B cell (primary cell): ENCODE measurements at regions not wholly inside any gene's neighbourhood (a gene's known extent, or its start where the extent isn't known, plus 50 kb on each side); places are given as distances from the start of the nearest gene placed in this dataset.

Experiments
- ATAC-seq: fragments of 200-7000 bp; cut with Tn5 transposase; one replicate; pipeline ENCODE4 v1.10.0; 2021; ENCODE audit warnings: low read depth, mild to moderate bottlenecking, moderate number of reproducible peaks, moderate library complexity
- CTCF ChIA-PET: fragments of 350-600 bp; sonication (Branson Sonifier 250); formaldehyde crosslinking; loops from one replicate; lab custom pipeline; 2021; ENCODE audit warnings: antibody characterized with exemption, inconsistent platforms; lab: Charles Lee
- POLR2A ChIA-PET: fragments of 350-600 bp; sonication (Branson Sonifier 250); formaldehyde crosslinking; loops from one replicate; lab custom pipeline; 2021; ENCODE audit warnings: antibody characterized with exemption; lab: Charles Lee
- DNase-seq: peaks from one replicate; pipeline ENCODE4 v3.0.0; 2013
- H2AFZ ChIP-seq: 2 replicates; pipeline ENCODE4 v1.6.1; 2012; ENCODE audit warnings: mild to moderate bottlenecking, low read depth, low read length; ENCODE audit not compliant: insufficient read depth, poor library complexity, severe bottlenecking
- H3K27ac ChIP-seq, 2 donors: 1 replicate in 1 of 2; 2 replicates in 1 of 2; pipeline ENCODE4 v1.5.1; 2012 to 2013; ENCODE audit warnings: low read length in 2 of 2, mild to moderate bottlenecking in 2 of 2, moderate library complexity in 1 of 2
- H3K27me3 ChIP-seq, 4 experiments: fragments of 200-600 bp in 1 of 4; sonication (generic) in 1 of 4; replicated peaks in 1 of 4; 1 replicate in 2 of 4; 2 replicates in 2 of 4; pipeline versions ENCODE4 v1.6.1 to v1.7.0; 2013 to 2016; ENCODE audit warnings: low read length in 3 of 4, mild to moderate bottlenecking in 2 of 4, mixed read lengths in 1 of 4, moderate library complexity in 1 of 4; ENCODE audit not compliant: insufficient read depth in 4 of 4, control insufficient read depth in 3 of 4; ENCODE audit errors: control extremely low read depth in 1 of 4
- H3K36me3 ChIP-seq, 2 experiments: replicated peaks in 1 of 2; 1 replicate in 1 of 2; 2 replicates in 1 of 2; pipeline versions ENCODE4 v1.6.1 to v1.7.1; 2013; ENCODE audit warnings: low read length in 1 of 2; ENCODE audit not compliant: insufficient read depth in 2 of 2, control insufficient read depth in 1 of 2; ENCODE audit errors: control extremely low read depth in 1 of 2, extremely low read depth in 1 of 2
- H3K4me1 ChIP-seq, 2 donors: fragments of 200-600 bp in 1 of 2; sonication (generic) in 1 of 2; 1 replicate in 1 of 2; 2 replicates in 1 of 2; pipeline versions ENCODE4 v1.5.1 to v1.6.1; 2013 to 2017; ENCODE audit warnings: low read length in 2 of 2; ENCODE audit not compliant: control insufficient read depth in 2 of 2, insufficient read depth in 2 of 2
- H3K4me2 ChIP-seq: replicated peaks from 2 replicates; pipeline ENCODE3; 2012; ENCODE audit warnings: mild to moderate bottlenecking, low read depth, low read length; ENCODE audit not compliant: poor library complexity, severe bottlenecking
- H3K4me3 ChIP-seq, 5 experiments: fragments of 200-600 bp in 1 of 5; sonication (generic) in 1 of 5; 1 replicate in 3 of 5; 2 replicates in 2 of 5; pipeline versions ENCODE4 v1.5.1 to v1.7.0; 2011 to 2016; ENCODE audit warnings: low read length in 4 of 5, mild to moderate bottlenecking in 4 of 5, low read depth in 2 of 5, control low read depth in 1 of 5, moderate library complexity in 1 of 5; ENCODE audit not compliant: insufficient read depth in 1 of 5; ENCODE audit errors: control extremely low read depth in 1 of 5, extremely low read depth in 1 of 5
- H3K79me2 ChIP-seq: fragments of 200-600 bp; sonication (generic); one replicate; pipeline ENCODE4 v1.6.0; 2016; ENCODE audit warnings: low read length; ENCODE audit not compliant: control insufficient read depth, insufficient read depth
- H3K9ac ChIP-seq: fragments of 200-600 bp; sonication (generic); 2 replicates; pipeline ENCODE4 v1.6.1; 2017; ENCODE audit warnings: mild to moderate bottlenecking, low read length, moderate library complexity
- H3K9me3 ChIP-seq, 3 donors: one replicate each; pipeline versions ENCODE4 v1.6.1 to v1.7.1; 2013; ENCODE audit warnings: low read length in 2 of 3; ENCODE audit not compliant: control insufficient read depth in 2 of 3, insufficient read depth in 1 of 3; ENCODE audit errors: control extremely low read depth in 1 of 3
- H4K20me1 ChIP-seq: 2 replicates; pipeline ENCODE4 v1.6.0; 2012; ENCODE audit warnings: mild to moderate bottlenecking, low read length; ENCODE audit not compliant: insufficient read depth, control insufficient read depth, poor library complexity, severe bottlenecking
- H3K27ac Mint-ChIP-seq: one replicate; pipeline ENCODE4 v1.8.0; 2021; ENCODE audit warnings: mixed read lengths
- H3K27me3 Mint-ChIP-seq: one replicate; pipeline ENCODE4 v1.8.0; 2021; ENCODE audit warnings: mixed read lengths
- H3K4me1 Mint-ChIP-seq: one replicate; pipeline ENCODE4 v1.8.0; 2021; ENCODE audit warnings: mixed read lengths
- H3K4me3 Mint-ChIP-seq: one replicate; pipeline ENCODE4 v1.8.0; 2021; ENCODE audit warnings: mixed read lengths
- H3K9me3 Mint-ChIP-seq: one replicate; pipeline ENCODE4 v1.8.0; 2022; ENCODE audit warnings: mixed read lengths; ENCODE audit not compliant: insufficient read depth
- EZH2 ChIP-seq: IDR thresholded peaks from 2 replicates; pipeline ENCODE4 v1.6.1; 2012; ENCODE audit warnings: borderline replicate concordance, low read depth, mild to moderate bottlenecking, moderate library complexity, low read length; ENCODE audit not compliant: insufficient read depth, poor library complexity, severe bottlenecking
- WGBS: methylation state at CpG from one replicate; pipeline ENCODE4 v1.1.5; 2013; ENCODE audit warnings: missing lambda C conversion rate; ENCODE audit not compliant: insufficient coverage; 5-methylcytosine and 5-hydroxymethylcytosine counted together
- intact Hi-C: fragments of 100-400 bp; cut with micrococcal nuclease; formaldehyde crosslinking; loops from one replicate; pipeline ENCODE4 v1.10.0; 2022
- TF ChIP-seq, protein P1 (sequence below): fragments of 200-600 bp; IDR thresholded peaks from one replicate; pipeline ENCODE4 v1.8.0; 2022; ENCODE audit warnings: antibody characterized with exemption, mild to moderate bottlenecking

DNA sequence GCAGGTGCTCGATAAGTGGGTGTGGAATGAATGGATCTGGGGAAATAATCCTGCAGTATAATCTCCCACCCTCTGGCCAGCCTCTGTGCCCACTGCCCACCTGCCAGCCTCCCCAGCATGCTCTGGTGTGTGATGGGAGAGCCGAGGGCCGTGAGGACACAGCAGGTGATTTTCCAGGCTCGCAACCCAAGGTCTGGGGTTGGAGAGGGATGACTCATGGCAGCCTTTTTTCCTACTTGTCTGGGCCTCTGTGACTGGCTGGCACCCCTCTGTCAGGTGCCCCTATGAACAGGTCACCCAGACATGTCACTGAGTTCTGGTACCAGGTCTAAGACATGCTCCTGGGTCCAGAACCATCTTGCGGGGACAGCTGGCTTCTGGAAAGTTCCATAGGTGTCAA, 385.7 kb upstream of the TNRC6C start:
- Mint-ChIP-seq H3K27me3 (peaks cover 42% of the 10 kb centered on the region), H3K9me3 (no peaks in the 10 kb centered on the region), H3K27ac (no peak overlapping the region), H3K4me1 (peaks cover 10% of the 10 kb centered on the region), H3K4me3 (no peak overlapping the region)
- intact Hi-C loops: no loop called here
- TF ChIP-seq, protein P1, sequence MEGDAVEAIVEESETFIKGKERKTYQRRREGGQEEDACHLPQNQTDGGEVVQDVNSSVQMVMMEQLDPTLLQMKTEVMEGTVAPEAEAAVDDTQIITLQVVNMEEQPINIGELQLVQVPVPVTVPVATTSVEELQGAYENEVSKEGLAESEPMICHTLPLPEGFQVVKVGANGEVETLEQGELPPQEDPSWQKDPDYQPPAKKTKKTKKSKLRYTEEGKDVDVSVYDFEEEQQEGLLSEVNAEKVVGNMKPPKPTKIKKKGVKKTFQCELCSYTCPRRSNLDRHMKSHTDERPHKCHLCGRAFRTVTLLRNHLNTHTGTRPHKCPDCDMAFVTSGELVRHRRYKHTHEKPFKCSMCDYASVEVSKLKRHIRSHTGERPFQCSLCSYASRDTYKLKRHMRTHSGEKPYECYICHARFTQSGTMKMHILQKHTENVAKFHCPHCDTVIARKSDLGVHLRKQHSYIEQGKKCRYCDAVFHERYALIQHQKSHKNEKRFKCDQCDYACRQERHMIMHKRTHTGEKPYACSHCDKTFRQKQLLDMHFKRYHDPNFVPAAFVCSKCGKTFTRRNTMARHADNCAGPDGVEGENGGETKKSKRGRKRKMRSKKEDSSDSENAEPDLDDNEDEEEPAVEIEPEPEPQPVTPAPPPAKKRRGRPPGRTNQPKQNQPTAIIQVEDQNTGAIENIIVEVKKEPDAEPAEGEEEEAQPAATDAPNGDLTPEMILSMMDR: no peak
- no peak for TF ChIP-seq EZH2
- Histone ChIP-seq H2AFZ (no peak overlapping the region), H3K36me3 (no peaks in the 10 kb centered on the region), H3K27me3 (peaks cover 0 to 44% (median 12%) of the 10 kb centered on the region in 4 experiments), H3K4me2 (no peak overlapping the region), H3K4me3 (no peak overlapping the region), H4K20me1 (no peaks in the 10 kb centered on the region), H3K9me3 (no peaks in the 10 kb centered on the region), H3K27ac (no peak overlapping the region), H3K79me2 (no peaks in the 10 kb centered on the region), H3K4me1 (peaks cover 14 to 21% of the 10 kb centered on the region in 2 donors), H3K9ac (no peak overlapping the region)
- DNase-seq (no peak), ATAC-seq (no peak)
- ChIA-PET POLR2A (no interaction called here), CTCF (interaction anchor here (1.1 kb wide), 1 partner anchor 1293 kb away, joined by 3 read pairs; no protein-coding TSS in a partner anchor)
- whole genome bisulfite sequencing: 96% methylated on average over 4 of the region's 5 CpGs

DNA sequence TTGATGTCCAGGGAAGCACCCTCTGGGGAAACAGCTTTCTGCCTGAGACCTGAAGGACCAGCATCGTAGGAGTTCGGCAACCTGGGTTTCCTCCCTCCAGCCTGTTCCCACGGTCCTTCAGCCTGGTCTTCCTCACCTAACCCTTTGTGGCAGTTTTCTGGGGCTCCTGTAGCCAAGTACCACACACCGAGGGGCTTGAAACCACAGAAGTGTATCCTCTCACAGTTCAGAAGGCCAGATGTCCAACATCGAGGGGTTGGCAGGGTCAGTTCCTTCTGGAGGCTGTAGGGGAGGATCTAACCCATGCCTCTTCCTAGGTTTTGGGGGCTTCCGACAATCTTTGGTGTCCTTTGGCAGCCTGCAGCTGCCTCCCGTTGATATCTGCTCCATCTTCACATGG, 381.0 kb upstream of the TNRC6C start:
- Histone ChIP-seq H4K20me1 (no peaks in the 10 kb centered on the region), H2AFZ (no peak overlapping the region), H3K27ac (no peak overlapping the region), H3K79me2 (no peaks in the 10 kb centered on the region), H3K9me3 (peaks cover 0 to 13% (median 5%) of the 10 kb centered on the region in 3 donors), H3K27me3 (peaks cover 0 to 7% (median 2%) of the 10 kb centered on the region in 4 experiments), H3K4me2 (no peak overlapping the region), H3K4me3 (no peak overlapping the region), H3K4me1 (peaks cover 9 to 12% of the 10 kb centered on the region in 2 donors), H3K9ac (no peak overlapping the region), H3K36me3 (no peaks in the 10 kb centered on the region)
- H3K4me1 Mint-ChIP-seq: peaks cover 9% of the 10 kb centered on the region
- 83% methylated on average over 5 of the region's 7 CpGs for WGBS
- H3K27me3 Mint-ChIP-seq: peaks cover 22% of the 10 kb centered on the region
- intact Hi-C loops: no loop called here
- CTCF ChIA-PET: no interaction called here
- POLR2A ChIA-PET: no interaction called here
- no peak overlapping the region for H3K4me3 Mint-ChIP-seq
- no peak for DNase-seq
- no peak for ATAC-seq
- TF ChIP-seq EZH2: no peak
- TF ChIP-seq, protein P1: no peak
- H3K9me3 Mint-ChIP-seq: no peaks in the 10 kb centered on the region
- no peak overlapping the region for H3K27ac Mint-ChIP-seq
